HCT116 (cell line): ENCODE measurements at regions not wholly inside any gene's neighbourhood (a gene's known extent, or its start where the extent isn't known, plus 50 kb on each side); places are given as distances from the start of the nearest gene placed in this dataset.

Experiments
- ATAC-seq: fragments of 200-7000 bp; cut with Tn5 transposase; 2 replicates; pipeline ENCODE4 v1.9.1; 2020; ENCODE audit warnings: mild to moderate bottlenecking, moderate library complexity
- BruUV-seq: library from RNA; stranded (reverse); fragments of 400-500 nt; replicated peaks from 2 replicates; lab custom pipeline; 2021; lab: Mats Ljungman, UMichigan
- CTCF ChIA-PET: fragments of 300-600 bp; sonication (Branson Sonifier 250); formaldehyde crosslinking; loops from one replicate; lab custom pipeline; 2021; ENCODE audit warnings: antibody characterized with exemption; lab: Charles Lee
- POLR2A ChIA-PET: fragments of 300-600, 350-600 bp; sonication (Branson Sonifier 250); formaldehyde crosslinking; loops from one replicate; lab custom pipeline; 2021; ENCODE audit warnings: antibody characterized with exemption; lab: Charles Lee
- RAD21 ChIA-PET, 2 experiments: fragments of 300-600 bp; sonication (Branson Sonifier 250); formaldehyde crosslinking; loops; one replicate each; lab custom pipeline; 2023; ENCODE audit warnings: low total read pairs in 2 of 2; ENCODE audit not compliant: uncharacterized antibody in 2 of 2, unreplicated experiment in 2 of 2, low non-redundant PET in 1 of 2; lab: Charles Lee
- DNase-seq: peaks from one replicate; pipeline ENCODE4 v3.0.0-alpha.2; 2010; ENCODE audit warnings: low read depth, low spot score
- H2AFZ ChIP-seq: fragments of 200-600 bp; shearing (Covaris generic), sonication (generic); 2 replicates; pipeline ENCODE4 v1.6.1; 2017; ENCODE audit warnings: low read depth, mixed run types, mixed read lengths, antibody characterized with exemption, low read length; ENCODE audit not compliant: poor library complexity, severe bottlenecking
- H3K27ac ChIP-seq: 2 replicates; pipeline ENCODE4 v1.5.1; 2012; ENCODE audit warnings: low read depth, low read length
- H3K27me3 ChIP-seq: fragments of 200-600 bp; sonication (generic); 2 replicates; pipeline ENCODE4 v1.6.1; 2016; ENCODE audit warnings: mixed run types, low read length, mixed read lengths; ENCODE audit not compliant: insufficient read depth
- H3K36me3 ChIP-seq, 2 experiments: fragments of 200-500 bp in 1 of 2; fragments of 200-600 bp in 1 of 2; sonication (Bioruptor generic) in 1 of 2; sonication (generic) in 1 of 2; 2 replicates each; pipeline versions ENCODE4 v1.5.1 to v1.6.1; 2014 to 2016; ENCODE audit warnings: low read length in 2 of 2, inconsistent platforms in 1 of 2, mixed read lengths in 1 of 2, mixed run types in 1 of 2; ENCODE audit not compliant: insufficient read depth in 2 of 2, control insufficient read depth in 1 of 2
- H3K4me1 ChIP-seq, 2 experiments: fragments of 200-600 bp in 1 of 2; sonication (generic) in 1 of 2; 2 replicates each; pipeline versions ENCODE4 v1.5.1 to v1.6.1; 2012 to 2017; ENCODE audit warnings: low read length in 2 of 2, inconsistent platforms in 1 of 2, mild to moderate bottlenecking in 1 of 2, mixed read lengths in 1 of 2, mixed run types in 1 of 2, moderate library complexity in 1 of 2; ENCODE audit not compliant: insufficient read depth in 2 of 2, control insufficient read depth in 1 of 2
- H3K4me2 ChIP-seq: fragments of 200-600 bp; sonication (generic); 2 replicates; pipeline ENCODE4 v1.6.1; 2017; ENCODE audit warnings: mixed run types, low read length, mixed read lengths
- H3K4me3 ChIP-seq, 2 experiments: fragments of 200-600 bp in 1 of 2; sonication (generic) in 1 of 2; replicated peaks in 1 of 2; 2 replicates each; pipeline ENCODE4 v1.5.1; 2011 to 2016; ENCODE audit warnings: low read length in 2 of 2, control low read depth in 1 of 2, low read depth in 1 of 2, mild to moderate bottlenecking in 1 of 2, mixed read lengths in 1 of 2, mixed run types in 1 of 2
- H3K79me2 ChIP-seq: fragments of 200-600 bp; sonication (generic); 2 replicates; pipeline ENCODE4 v1.6.1; 2017; ENCODE audit warnings: mild to moderate bottlenecking, mixed run types, low read length, moderate library complexity, mixed read lengths; ENCODE audit not compliant: insufficient read depth
- H3K9ac ChIP-seq: fragments of 200-600 bp; sonication (generic); 2 replicates; pipeline ENCODE4 v1.6.1; 2016; ENCODE audit warnings: low read length, mixed read lengths
- H3K9me2 ChIP-seq: fragments of 200-600 bp; sonication (generic), shearing (Covaris generic); 2 replicates; pipeline ENCODE4 v1.6.1; 2017; ENCODE audit warnings: mixed run types, mild to moderate bottlenecking, moderate library complexity; ENCODE audit not compliant: insufficient read depth
- H3K9me3 ChIP-seq, 2 experiments: fragments of 200-500 bp in 1 of 2; fragments of 200-600 bp in 1 of 2; sonication (Bioruptor generic) in 1 of 2; sonication (generic) in 1 of 2; 2 replicates each; pipeline ENCODE4 v1.6.1; 2014 to 2017; ENCODE audit warnings: low read length in 2 of 2, mixed read lengths in 2 of 2, inconsistent platforms in 1 of 2, low read depth in 1 of 2, mild to moderate bottlenecking in 1 of 2, mixed run types in 1 of 2, moderate library complexity in 1 of 2; ENCODE audit not compliant: control insufficient read depth in 1 of 2, insufficient read depth in 1 of 2
- H4K20me1 ChIP-seq: fragments of 200-600 bp; sonication (generic), shearing (Covaris generic); 2 replicates; pipeline ENCODE4 v1.6.1; 2017; ENCODE audit warnings: mixed run types, mild to moderate bottlenecking, moderate library complexity; ENCODE audit not compliant: insufficient read depth
- CBX3 ChIP-seq: IDR thresholded peaks from 2 replicates; pipeline ENCODE4 v1.6.1; 2012; ENCODE audit warnings: low read depth
- EGR1 ChIP-seq: IDR thresholded peaks from 2 replicates; pipeline ENCODE4 v1.6.1; 2012; ENCODE audit warnings: low read depth
- EZH2phosphoT487 ChIP-seq: fragments of 200-600 bp; IDR thresholded peaks from 2 replicates; pipeline ENCODE4 v1.6.1; 2018; ENCODE audit warnings: antibody characterized with exemption, borderline replicate concordance
- FOSL1 ChIP-seq: IDR thresholded peaks from 2 replicates; pipeline ENCODE4 v1.6.1; 2012; ENCODE audit warnings: low read depth
- POLR2AphosphoS5 ChIP-seq: IDR thresholded peaks from 2 replicates; pipeline ENCODE4 v1.6.1; 2011; ENCODE audit warnings: mild to moderate bottlenecking, low read depth, low read length, moderate library complexity
- RAD21 ChIP-seq: IDR thresholded peaks from 2 replicates; pipeline ENCODE4 v1.6.1; 2012; ENCODE audit warnings: low read depth, mild to moderate bottlenecking
- SRF ChIP-seq: IDR thresholded peaks from 2 replicates; pipeline ENCODE4 v1.6.1; 2012; ENCODE audit warnings: low read depth
- ZBTB33 ChIP-seq: IDR thresholded peaks from 2 replicates; pipeline ENCODE4 v1.6.1; 2011; ENCODE audit warnings: mild to moderate bottlenecking, low read length, moderate library complexity; ENCODE audit not compliant: insufficient replicate concordance; ENCODE audit errors: extremely low read depth
- ZFX ChIP-seq: fragments of 450-650 bp; IDR thresholded peaks from 2 replicates; pipeline ENCODE4 v1.6.1; 2017
- ZNF274 ChIP-seq: fragments of 200-500 bp; sonication (Bioruptor generic); IDR thresholded peaks from 2 replicates; pipeline ENCODE4 v1.6.1; 2014; ENCODE audit warnings: mild to moderate bottlenecking, low read depth, low read length, inconsistent platforms
- intact Hi-C: fragments of 100-400 bp; cut with micrococcal nuclease; formaldehyde crosslinking; loops from 2 replicates; pipeline ENCODE4 v1.10.0; 2022
- TF ChIP-seq, protein P1 (sequence below): IDR thresholded peaks from 2 replicates; pipeline ENCODE4 v1.6.1; 2012
- TF ChIP-seq, protein P2 (sequence below), 3 experiments: fragments of 200-600 bp in 1 of 3; sonication (generic) in 1 of 3; IDR thresholded peaks in 2 of 3; conservative IDR thresholded peaks in 1 of 3; 2 replicates each; pipeline ENCODE4 v1.5.1; 2012 to 2017; ENCODE audit warnings: low read depth in 2 of 3, low read length in 2 of 3, antibody characterized with exemption in 1 of 3, borderline replicate concordance in 1 of 3, control low read depth in 1 of 3, mild to moderate bottlenecking in 1 of 3, mixed read lengths in 1 of 3, mixed run types in 1 of 3, moderate library complexity in 1 of 3; ENCODE audit not compliant: insufficient read depth in 1 of 3

GRCh38 chr2:16194530-16194929, 254.2 kb downstream of the MYCN start (continued):
- no peak for TF ChIP-seq ZBTB33
- no peak for TF ChIP-seq SRF
- TF ChIP-seq, protein P1, sequence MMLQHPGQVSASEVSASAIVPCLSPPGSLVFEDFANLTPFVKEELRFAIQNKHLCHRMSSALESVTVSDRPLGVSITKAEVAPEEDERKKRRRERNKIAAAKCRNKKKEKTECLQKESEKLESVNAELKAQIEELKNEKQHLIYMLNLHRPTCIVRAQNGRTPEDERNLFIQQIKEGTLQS = no peak
- TF ChIP-seq CBX3 = no peak
- TF ChIP-seq EGR1 = no peak
- no peak for TF ChIP-seq ZNF274

DNA sequence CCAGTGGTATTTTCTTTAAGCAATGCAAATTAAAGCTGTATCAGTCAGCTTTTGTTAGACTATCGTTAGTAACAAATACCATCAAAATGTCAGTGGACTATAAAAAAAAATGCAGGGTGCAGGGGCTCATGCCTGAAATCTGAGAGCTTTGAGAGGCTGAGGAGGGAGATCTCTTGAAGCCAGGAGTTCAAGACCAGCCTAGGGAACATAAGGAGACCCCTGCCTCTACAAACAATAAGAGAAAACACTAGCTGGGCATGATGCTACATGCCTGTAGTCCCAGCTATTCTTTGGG, 253.7 kb downstream of the MYCN start:
- ChIA-PET RAD21 (no interaction called here), POLR2A (no interaction called here), CTCF (no interaction called here)
- H3K4me1 ChIP-seq = peaks cover 4 to 12% of the 10 kb centered on the region in 2 experiments; a peak in 2 of 4 replicates
- BruUV-seq = no TSS peak
- H4K20me1 ChIP-seq = no peaks in the 10 kb centered on the region
- H3K9me2 ChIP-seq = no peaks in the 10 kb centered on the region
- ATAC-seq = no peak
- H2AFZ ChIP-seq = no peak overlapping the region
- H3K27ac ChIP-seq = no peak overlapping the region
- H3K27me3 ChIP-seq = 0 out of 2 replicates have a peak, but pooled peaks cover 7% of the 10 kb centered on the region
- no peak overlapping the region for H3K9ac ChIP-seq
- no peak for DNase-seq
- intact Hi-C loops = no loop called here
- no peak for TF ChIP-seq EGR1
- TF ChIP-seq ZBTB33 = no peak
- TF ChIP-seq POLR2AphosphoS5 = no peak
- TF ChIP-seq ZNF274 = no peak
- no peak for TF ChIP-seq CBX3
- no peak for TF ChIP-seq EZH2phosphoT487
- no peak for TF ChIP-seq FOSL1
- no peak for TF ChIP-seq ZFX
- no peak for TF ChIP-seq RAD21
- TF ChIP-seq, protein P2, sequence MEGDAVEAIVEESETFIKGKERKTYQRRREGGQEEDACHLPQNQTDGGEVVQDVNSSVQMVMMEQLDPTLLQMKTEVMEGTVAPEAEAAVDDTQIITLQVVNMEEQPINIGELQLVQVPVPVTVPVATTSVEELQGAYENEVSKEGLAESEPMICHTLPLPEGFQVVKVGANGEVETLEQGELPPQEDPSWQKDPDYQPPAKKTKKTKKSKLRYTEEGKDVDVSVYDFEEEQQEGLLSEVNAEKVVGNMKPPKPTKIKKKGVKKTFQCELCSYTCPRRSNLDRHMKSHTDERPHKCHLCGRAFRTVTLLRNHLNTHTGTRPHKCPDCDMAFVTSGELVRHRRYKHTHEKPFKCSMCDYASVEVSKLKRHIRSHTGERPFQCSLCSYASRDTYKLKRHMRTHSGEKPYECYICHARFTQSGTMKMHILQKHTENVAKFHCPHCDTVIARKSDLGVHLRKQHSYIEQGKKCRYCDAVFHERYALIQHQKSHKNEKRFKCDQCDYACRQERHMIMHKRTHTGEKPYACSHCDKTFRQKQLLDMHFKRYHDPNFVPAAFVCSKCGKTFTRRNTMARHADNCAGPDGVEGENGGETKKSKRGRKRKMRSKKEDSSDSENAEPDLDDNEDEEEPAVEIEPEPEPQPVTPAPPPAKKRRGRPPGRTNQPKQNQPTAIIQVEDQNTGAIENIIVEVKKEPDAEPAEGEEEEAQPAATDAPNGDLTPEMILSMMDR (IDR thresholded peaks at IDR 0.05 in 2 of 3, conservative IDR thresholded peaks at IDR 0.05 in 1 of 3; ENCODE audit: borderline replicate concordance in 1 of 3, insufficient read depth in 1 of 3, low read depth in 2 of 3, low read length in 2 of 3) = no peak
- H3K36me3 ChIP-seq = no peaks in the 10 kb centered on the region
- H3K4me3 ChIP-seq = no peak overlapping the region
- H3K79me2 ChIP-seq = no peaks in the 10 kb centered on the region
- no peaks in the 10 kb centered on the region for H3K9me3 ChIP-seq
- H3K4me2 ChIP-seq = no peak overlapping the region
